HepG2 (cell line): ENCODE measurements at regions not wholly inside any gene's neighbourhood (a gene's known extent, or its start where the extent isn't known, plus 50 kb on each side); places are given as distances from the start of the nearest gene placed in this dataset.

Source experiments
- ATAC-seq: fragments of 200-7000 bp; cut with Tn5 transposase; 3 replicates; pipeline ENCODE4 v1.9.1; 2020; ENCODE audit warnings: mild to moderate bottlenecking, moderate library complexity
- BruUV-seq: library from RNA; stranded (reverse); fragments of 400-500 nt; replicated peaks from 2 replicates; lab custom pipeline; 2021; lab: Mats Ljungman, UMichigan
- CTCF ChIA-PET: fragments of 300-600 bp; formaldehyde crosslinking; extraction: SDS; loops from one replicate; lab custom pipeline; 2021; ENCODE audit warnings: low total read pairs, inconsistent platforms, low intra/inter-chr PET ratio; lab: Yijun Ruan, JAX
- POLR2A ChIA-PET: fragments of 350-600 bp; sonication (Branson Sonifier 250); formaldehyde crosslinking; loops from one replicate; lab custom pipeline; 2020; ENCODE audit warnings: antibody characterized with exemption, inconsistent platforms; lab: Yijun Ruan, JAX
- DNase-seq: peaks from one replicate; pipeline ENCODE4 v3.0.0-alpha.2; 2015; ENCODE audit warnings: low spot score
- FAIRE-seq: peaks from 3 replicates; lab custom pipeline; 2011; peaks lifted over from hg19 to GRCh38; lab: Jason Lieb, UNC
- H2AFZ ChIP-seq: one replicate; pipeline ENCODE4 v1.6.1; 2011; ENCODE audit warnings: low read length, inconsistent platforms
- H3K27ac ChIP-seq: fragments of 300-600 bp; 3 replicates; pipeline ENCODE4 v1.8.0; 2011; ENCODE audit warnings: mixed run types, mild to moderate bottlenecking, mixed read lengths, low read length, inconsistent platforms; ENCODE audit not compliant: insufficient read depth; ENCODE audit errors: extremely low read length
- H3K27me3 ChIP-seq, 2 experiments: fragments of 200-600 bp in 1 of 2; 2 replicates in 1 of 2; 3 replicates in 1 of 2; pipeline versions ENCODE4 v1.6.0 to v1.8.0; 2011; ENCODE audit warnings: low read length in 2 of 2, mild to moderate bottlenecking in 2 of 2, moderate library complexity in 2 of 2, inconsistent platforms in 1 of 2; ENCODE audit not compliant: insufficient read depth in 2 of 2, control insufficient read depth in 1 of 2
- H3K36me3 ChIP-seq, 2 experiments: fragments of 200-600 bp in 1 of 2; replicated peaks in 1 of 2; 2 replicates in 1 of 2; 3 replicates in 1 of 2; pipeline versions ENCODE4 v1.5.1 to v1.8.0; 2011; ENCODE audit warnings: low read length in 2 of 2, inconsistent platforms in 1 of 2; ENCODE audit not compliant: insufficient read depth in 2 of 2, control insufficient read depth in 1 of 2
- H3K4me1 ChIP-seq: 2 replicates; pipeline ENCODE4 v1.5.1; 2012; ENCODE audit warnings: low read length, inconsistent platforms; ENCODE audit not compliant: insufficient read depth
- H3K4me2 ChIP-seq: 2 replicates; pipeline ENCODE4 v1.6.0; 2011; ENCODE audit warnings: low read depth, low read length, inconsistent platforms
- H3K4me3 ChIP-seq, 3 experiments: fragments of 200-600 bp in 1 of 3; sonication (generic), shearing (Covaris generic) in 1 of 3; replicated peaks in 1 of 3; 2 replicates each; pipeline ENCODE4 v1.5.1; 2011 to 2016; ENCODE audit warnings: low read length in 3 of 3, inconsistent platforms in 2 of 3, low read depth in 2 of 3, mild to moderate bottlenecking in 2 of 3, control low read depth in 1 of 3, mixed read lengths in 1 of 3; ENCODE audit not compliant: insufficient read depth in 1 of 3
- H3K79me2 ChIP-seq: one replicate; pipeline ENCODE4 v1.6.1; 2011; ENCODE audit warnings: low read length, inconsistent platforms; ENCODE audit not compliant: insufficient read depth
- H3K9ac ChIP-seq: 2 replicates; pipeline ENCODE4 v1.6.0; 2011; ENCODE audit warnings: mild to moderate bottlenecking, low read depth, low read length, inconsistent platforms; ENCODE audit not compliant: insufficient read depth
- H3K9me3 ChIP-seq: 2 replicates; pipeline ENCODE4 v1.5.1; 2012; ENCODE audit warnings: mild to moderate bottlenecking, low read length
- H4K20me1 ChIP-seq: 2 replicates; pipeline ENCODE4 v1.6.0; 2011; ENCODE audit warnings: inconsistent platforms, mild to moderate bottlenecking, low read length, moderate library complexity; ENCODE audit not compliant: insufficient read depth
- AKAP8 ChIP-seq: sonication (generic); formaldehyde crosslinking; IDR thresholded peaks from 2 replicates; pipeline ENCODE4 v1.5.1; 2020; ENCODE audit warnings: mild to moderate bottlenecking, missing genetic modification reagents
- ATF3 ChIP-seq: sonication (generic); formaldehyde crosslinking; IDR thresholded peaks from 2 replicates; pipeline ENCODE4 v1.4.0; 2020; ENCODE audit warnings: missing genetic modification reagents
- CAMTA2 ChIP-seq: sonication (generic); formaldehyde crosslinking; IDR thresholded peaks from 2 replicates; pipeline ENCODE4 v1.4.0; 2020; ENCODE audit warnings: mild to moderate bottlenecking, missing genetic modification reagents, borderline replicate concordance
- HNRNPUL1 ChIP-seq: fragments of 200-400 bp; formaldehyde crosslinking; IDR thresholded peaks from 2 replicates; pipeline ENCODE4 v1.6.1; 2017; ENCODE audit warnings: low read depth, mild to moderate bottlenecking, low read length, moderate library complexity
- IRF9 ChIP-seq: sonication (generic); formaldehyde crosslinking; IDR thresholded peaks from 2 replicates; pipeline ENCODE4 v1.8.0; 2022; ENCODE audit warnings: missing genetic modification reagents, mild to moderate bottlenecking, borderline replicate concordance
- KLF11 ChIP-seq: IDR thresholded peaks from 2 replicates; pipeline ENCODE4 v1.6.1; 2016; ENCODE audit warnings: missing compliant biosample characterization
- MEIS1 ChIP-seq: sonication (generic); formaldehyde crosslinking; IDR thresholded peaks from 2 replicates; pipeline ENCODE4 v1.9.0; 2021; ENCODE audit warnings: mild to moderate bottlenecking, missing genetic modification reagents, moderate library complexity, borderline replicate concordance
- MTA3 ChIP-seq: sonication (generic); formaldehyde crosslinking; IDR thresholded peaks from 2 replicates; pipeline ENCODE4 v1.4.0; 2020; ENCODE audit warnings: missing genetic modification reagents
- NONO ChIP-seq, 2 experiments: fragments of 450-650 bp in 1 of 2; sonication (generic) in 1 of 2; formaldehyde crosslinking in 1 of 2; IDR thresholded peaks in 1 of 2; conservative IDR thresholded peaks in 1 of 2; 2 replicates each; pipeline versions ENCODE4 v1.6.1 to v1.8.0; 2017 to 2022; ENCODE audit warnings: mild to moderate bottlenecking in 1 of 2, missing genetic modification reagents in 1 of 2, moderate library complexity in 1 of 2
- RXRB ChIP-seq: IDR thresholded peaks from 2 replicates; pipeline ENCODE4 v1.6.1; 2016; ENCODE audit warnings: borderline replicate concordance, missing genetic modification reagents, missing compliant biosample characterization
- SIN3B ChIP-seq: fragments of 150-350 bp; IDR thresholded peaks from 2 replicates; pipeline ENCODE4 v1.6.1; 2014; ENCODE audit warnings: low read length
- SOX6 ChIP-seq, 2 experiments: fragments of 450-650 bp in 1 of 2; sonication (generic) in 1 of 2; formaldehyde crosslinking in 1 of 2; IDR thresholded peaks; 2 replicates each; pipeline versions ENCODE4 v1.4.0 to v1.6.1; 2017 to 2020; ENCODE audit warnings: antibody characterized with exemption in 1 of 2, mild to moderate bottlenecking in 1 of 2, missing genetic modification reagents in 1 of 2
- TFDP2 ChIP-seq: sonication (generic); formaldehyde crosslinking; IDR thresholded peaks from 2 replicates; pipeline ENCODE4 v1.4.0; 2020; ENCODE audit warnings: missing genetic modification reagents
- ZNF30 ChIP-seq: sonication (generic); formaldehyde crosslinking; IDR thresholded peaks from 2 replicates; pipeline ENCODE4 v1.5.0; 2020; ENCODE audit warnings: mild to moderate bottlenecking, missing genetic modification reagents
- ZNF337 ChIP-seq: sonication (generic); formaldehyde crosslinking; IDR thresholded peaks from 2 replicates; pipeline ENCODE4 v1.5.1; 2020; ENCODE audit warnings: missing genetic modification reagents, low read depth, mild to moderate bottlenecking, borderline replicate concordance
- ZNF720 ChIP-seq: sonication (generic); formaldehyde crosslinking; IDR thresholded peaks from 2 replicates; pipeline ENCODE4 v1.4.0; 2020; ENCODE audit warnings: missing genetic modification reagents
- ZNF83 ChIP-seq: sonication (generic); formaldehyde crosslinking; IDR thresholded peaks from 2 replicates; pipeline ENCODE4 v1.4.0; 2020; ENCODE audit warnings: missing genetic modification reagents, mild to moderate bottlenecking, borderline replicate concordance
- WGBS: methylation state at CpG from one replicate; pipeline ENCODE4 v1.1.6; 2017; ENCODE audit warnings: low lambda C conversion rate; 5-methylcytosine and 5-hydroxymethylcytosine counted together
- in situ Hi-C: cut with HindIII; loops from 2 replicates; pipeline ENCODE4 v1.10.0; 2017; ENCODE audit warnings: low pct_unique_long_range_greater_than_20kb; ENCODE audit not compliant: extremely low pct_ligation_motif_present
- intact Hi-C: fragments of 100-400 bp; cut with micrococcal nuclease; formaldehyde crosslinking; loops from one replicate; pipeline ENCODE4 v1.10.0; 2022; ENCODE audit not compliant: unreplicated experiment
- TF ChIP-seq, protein P1 (sequence below): sonication (generic); formaldehyde crosslinking; IDR thresholded peaks from 2 replicates; pipeline ENCODE4 v1.4.0; 2020; ENCODE audit warnings: mild to moderate bottlenecking, missing genetic modification reagents, borderline replicate concordance

- POLR2A ChIA-PET: no interaction called here
- no peak for DNase-seq
- 0% methylated on average over 3 of the region's 4 CpGs for WGBS
- no peak for ATAC-seq
- Histone ChIP-seq H3K9me3 (no peaks in the 10 kb centered on the region), H2AFZ (no peak overlapping the region), H3K27me3 (peaks cover 1 to 7% of the 10 kb centered on the region in 2 experiments; a peak in 2 of 5 replicates), H3K4me2 (no peak overlapping the region), H4K20me1 (no peaks in the 10 kb centered on the region), H3K27ac (no peak overlapping the region), H3K4me1 (no peaks in the 10 kb centered on the region), H3K4me3 (no peak overlapping the region), H3K79me2 (no peaks in the 10 kb centered on the region), H3K9ac (no peak overlapping the region), H3K36me3 (no peaks in the 10 kb centered on the region)
- intact Hi-C loops: no loop called here
- no peak for FAIRE-seq
- no TSS peak for BruUV-seq
- in situ Hi-C loops: no loop called here
- CTCF ChIA-PET: no interaction called here
- TF ChIP-seq IRF9 (CRISPR knock-in tag): no peak
- no peak for TF ChIP-seq SOX6 (IDR thresholded peaks at IDR 0.05)
- TF ChIP-seq SOX6 (CRISPR knock-in tag; IDR thresholded peaks at IDR 0.05): no peak
- no peak for TF ChIP-seq ZNF337 (CRISPR knock-in tag)
- no peak for TF ChIP-seq SIN3B
- no peak for TF ChIP-seq MTA3 (CRISPR knock-in tag)
- TF ChIP-seq ATF3 (CRISPR knock-in tag): no peak
- no peak for TF ChIP-seq TFDP2
- TF ChIP-seq AKAP8 (CRISPR knock-in tag): no peak
- no peak for TF ChIP-seq HNRNPUL1
- no peak for TF ChIP-seq ZNF720 (CRISPR knock-in tag)
- no peak for TF ChIP-seq NONO (IDR thresholded peaks at IDR 0.05)
- no peak for TF ChIP-seq NONO (CRISPR knock-in tag; conservative IDR thresholded peaks at IDR 0.05)
- TF ChIP-seq ZNF83: no peak
- TF ChIP-seq RXRB (CRISPR knock-in tag): no peak
- TF ChIP-seq, protein P1, sequence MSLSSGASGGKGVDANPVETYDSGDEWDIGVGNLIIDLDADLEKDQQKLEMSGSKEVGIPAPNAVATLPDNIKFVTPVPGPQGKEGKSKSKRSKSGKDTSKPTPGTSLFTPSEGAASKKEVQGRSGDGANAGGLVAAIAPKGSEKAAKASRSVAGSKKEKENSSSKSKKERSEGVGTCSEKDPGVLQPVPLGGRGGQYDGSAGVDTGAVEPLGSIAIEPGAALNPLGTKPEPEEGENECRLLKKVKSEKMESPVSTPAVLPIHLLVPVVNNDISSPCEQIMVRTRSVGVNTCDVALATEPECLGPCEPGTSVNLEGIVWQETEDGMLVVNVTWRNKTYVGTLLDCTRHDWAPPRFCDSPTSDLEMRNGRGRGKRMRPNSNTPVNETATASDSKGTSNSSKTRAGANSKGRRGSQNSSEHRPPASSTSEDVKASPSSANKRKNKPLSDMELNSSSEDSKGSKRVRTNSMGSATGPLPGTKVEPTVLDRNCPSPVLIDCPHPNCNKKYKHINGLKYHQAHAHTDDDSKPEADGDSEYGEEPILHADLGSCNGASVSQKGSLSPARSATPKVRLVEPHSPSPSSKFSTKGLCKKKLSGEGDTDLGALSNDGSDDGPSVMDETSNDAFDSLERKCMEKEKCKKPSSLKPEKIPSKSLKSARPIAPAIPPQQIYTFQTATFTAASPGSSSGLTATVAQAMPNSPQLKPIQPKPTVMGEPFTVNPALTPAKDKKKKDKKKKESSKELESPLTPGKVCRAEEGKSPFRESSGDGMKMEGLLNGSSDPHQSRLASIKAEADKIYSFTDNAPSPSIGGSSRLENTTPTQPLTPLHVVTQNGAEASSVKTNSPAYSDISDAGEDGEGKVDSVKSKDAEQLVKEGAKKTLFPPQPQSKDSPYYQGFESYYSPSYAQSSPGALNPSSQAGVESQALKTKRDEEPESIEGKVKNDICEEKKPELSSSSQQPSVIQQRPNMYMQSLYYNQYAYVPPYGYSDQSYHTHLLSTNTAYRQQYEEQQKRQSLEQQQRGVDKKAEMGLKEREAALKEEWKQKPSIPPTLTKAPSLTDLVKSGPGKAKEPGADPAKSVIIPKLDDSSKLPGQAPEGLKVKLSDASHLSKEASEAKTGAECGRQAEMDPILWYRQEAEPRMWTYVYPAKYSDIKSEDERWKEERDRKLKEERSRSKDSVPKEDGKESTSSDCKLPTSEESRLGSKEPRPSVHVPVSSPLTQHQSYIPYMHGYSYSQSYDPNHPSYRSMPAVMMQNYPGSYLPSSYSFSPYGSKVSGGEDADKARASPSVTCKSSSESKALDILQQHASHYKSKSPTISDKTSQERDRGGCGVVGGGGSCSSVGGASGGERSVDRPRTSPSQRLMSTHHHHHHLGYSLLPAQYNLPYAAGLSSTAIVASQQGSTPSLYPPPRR: no peak
- no peak for TF ChIP-seq CAMTA2 (CRISPR knock-in tag)
- no peak for TF ChIP-seq KLF11 (CRISPR knock-in tag)
- TF ChIP-seq MEIS1 (CRISPR knock-in tag): no peak
- TF ChIP-seq ZNF30 (CRISPR knock-in tag): no peak
Observed at GRCh38 chr15:70556151-70556741, 207.1 kb downstream of the UACA start.
